CD4-positive, CD25-positive, alpha-beta regulatory T cell (primary cell): ENCODE measurements at regions not wholly inside any gene's neighbourhood (a gene's known extent, or its start where the extent isn't known, plus 50 kb on each side); places are given as distances from the start of the nearest gene placed in this dataset.

ENCODE experiments used
- ATAC-seq, 2 donors: fragments of 150-1000 bp; cut with Tn5 transposase; one replicate each; pipeline ENCODE4 v1.10.0; 2021; ENCODE audit warnings: low read depth in 2 of 2, moderate number of reproducible peaks in 2 of 2, moderate library complexity in 1 of 2
- DNase-seq, 3 donors: peaks; one replicate each; pipeline versions ENCODE4 v3.0.0 to v3.0.0-alpha.2; 2012 to 2022; ENCODE audit warnings: mixed read lengths in 1 of 3
- H3K27ac ChIP-seq: one replicate; pipeline ENCODE4 v1.7.0; 2013; ENCODE audit warnings: mild to moderate bottlenecking, low read length; ENCODE audit not compliant: insufficient read depth, poor library complexity, severe bottlenecking
- H3K27me3 ChIP-seq: one replicate; pipeline ENCODE4 v1.7.0; 2013; ENCODE audit warnings: low read length; ENCODE audit not compliant: control insufficient read depth, insufficient read depth
- H3K36me3 ChIP-seq: one replicate; pipeline ENCODE4 v1.7.0; 2013; ENCODE audit warnings: mild to moderate bottlenecking, low read length, moderate library complexity; ENCODE audit not compliant: control insufficient read depth, insufficient read depth
- H3K4me1 ChIP-seq: 2 replicates; pipeline ENCODE4 v1.7.0; 2013; ENCODE audit warnings: mild to moderate bottlenecking, low read length; ENCODE audit not compliant: insufficient read depth, control insufficient read depth, poor library complexity, severe bottlenecking
- H3K4me3 ChIP-seq: one replicate; pipeline ENCODE4 v1.7.0; 2013; ENCODE audit warnings: low read depth, mild to moderate bottlenecking, low read length, moderate library complexity
- H3K9me3 ChIP-seq, 2 experiments: 1 replicate in 1 of 2; 2 replicates in 1 of 2; pipeline ENCODE4 v1.7.0; 2013; ENCODE audit warnings: low read length in 2 of 2, mild to moderate bottlenecking in 1 of 2, moderate library complexity in 1 of 2; ENCODE audit not compliant: control insufficient read depth in 2 of 2
- H3K27ac Mint-ChIP-seq, 3 donors: one replicate each; pipeline ENCODE4 v1.8.0; 2020 to 2022; ENCODE audit warnings: mild to moderate bottlenecking in 3 of 3, mixed read lengths in 3 of 3, moderate library complexity in 2 of 3
- H3K27me3 Mint-ChIP-seq: one replicate; pipeline ENCODE4 v1.8.0; 2022; ENCODE audit warnings: mild to moderate bottlenecking, mixed read lengths
- H3K36me3 Mint-ChIP-seq: one replicate; pipeline ENCODE4 v1.8.0; 2020; ENCODE audit warnings: mixed read lengths
- H3K4me1 Mint-ChIP-seq, 4 donors: one replicate each; pipeline ENCODE4 v1.8.0; 2020 to 2022; ENCODE audit warnings: mixed read lengths in 4 of 4, mild to moderate bottlenecking in 1 of 4
- H3K4me3 Mint-ChIP-seq, 4 donors: one replicate each; pipeline ENCODE4 v1.8.0; 2020 to 2022; ENCODE audit warnings: mild to moderate bottlenecking in 4 of 4, mixed read lengths in 4 of 4, moderate library complexity in 3 of 4
- H3K9me3 Mint-ChIP-seq, 7 donors: one replicate each; pipeline ENCODE4 v1.8.0; 2020 to 2022; ENCODE audit warnings: mixed read lengths in 7 of 7, mild to moderate bottlenecking in 3 of 7, moderate library complexity in 2 of 7

DNA sequence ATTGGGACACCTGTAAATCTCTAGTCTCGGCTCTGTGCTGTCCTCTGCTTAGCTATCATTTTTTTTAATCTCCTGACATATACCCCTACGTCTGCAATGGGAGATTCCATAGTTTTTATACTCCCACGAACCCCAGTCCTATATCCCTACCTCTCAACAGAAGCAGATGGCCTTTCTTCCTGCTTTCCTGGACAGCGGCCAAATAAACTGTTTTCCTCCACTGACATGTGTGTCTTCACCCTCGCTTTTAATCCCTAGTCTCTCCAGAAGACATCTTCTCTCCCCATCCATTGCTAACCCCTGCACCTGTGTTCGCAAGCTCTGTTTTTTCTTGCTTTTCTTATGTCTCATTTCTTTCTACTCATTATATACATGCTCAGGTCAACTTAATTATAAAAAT is 395.4 kb downstream of the EPHA4 start:
- no peaks in the 10 kb centered on the region for H3K9me3 ChIP-seq
- H3K4me3 ChIP-seq = no peak overlapping the region
- H3K4me1 ChIP-seq = no peaks in the 10 kb centered on the region
- no peak overlapping the region for H3K27ac Mint-ChIP-seq
- H3K36me3 ChIP-seq = no peaks in the 10 kb centered on the region
- no peak overlapping the region for H3K4me3 Mint-ChIP-seq
- no peaks in the 10 kb centered on the region for H3K27me3 Mint-ChIP-seq
- H3K4me1 Mint-ChIP-seq = no peaks in the 10 kb centered on the region
- H3K9me3 Mint-ChIP-seq = peaks cover 0 to 6% (median 0%) of the 10 kb centered on the region in 7 donors
- ATAC-seq (no peak), DNase-seq (no peak)
- no peaks in the 10 kb centered on the region for H3K27me3 ChIP-seq
- no peaks in the 10 kb centered on the region for H3K36me3 Mint-ChIP-seq
- no peak overlapping the region for H3K27ac ChIP-seq

DNA sequence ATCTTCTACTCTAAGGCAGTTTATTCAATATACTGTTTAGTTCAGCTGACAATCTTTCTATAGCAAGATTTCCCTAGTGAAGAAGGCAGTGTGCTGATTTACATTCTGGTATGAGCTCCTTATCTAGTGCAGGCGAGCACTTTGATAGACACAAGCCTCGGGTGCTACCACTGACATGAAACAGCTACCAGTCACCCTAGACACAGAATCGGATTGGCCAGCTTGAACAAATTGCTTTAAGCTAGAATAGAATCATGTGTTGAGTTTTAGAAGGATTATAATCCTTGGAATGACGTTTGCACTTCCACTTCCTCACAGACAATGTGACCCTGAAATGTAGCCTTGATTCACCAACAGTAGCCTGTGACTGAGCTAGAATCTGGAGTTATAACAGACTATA is 394.0 kb downstream of the EPHA4 start:
- Mint-ChIP-seq H3K4me3 (no peak overlapping the region), H3K9me3 (peaks cover 0 to 6% (median 0%) of the 10 kb centered on the region in 7 donors), H3K36me3 (no peaks in the 10 kb centered on the region), H3K27ac (no peak overlapping the region), H3K27me3 (no peaks in the 10 kb centered on the region), H3K4me1 (no peaks in the 10 kb centered on the region)
- DNase-seq (no peak), ATAC-seq (no peak)
- H3K27ac ChIP-seq = no peak overlapping the region
- H3K4me3 ChIP-seq = no peak overlapping the region
- H3K36me3 ChIP-seq = no peaks in the 10 kb centered on the region
- no peaks in the 10 kb centered on the region for H3K27me3 ChIP-seq
- no peaks in the 10 kb centered on the region for H3K9me3 ChIP-seq
- no peaks in the 10 kb centered on the region for H3K4me1 ChIP-seq

- Mint-ChIP-seq H3K27me3 (peaks cover 6% of the 10 kb centered on the region), H3K4me1 (no peaks in the 10 kb centered on the region), H3K4me3 (no peak overlapping the region), H3K9me3 (peaks cover 0 to 2% (median 0%) of the 10 kb centered on the region in 7 donors), H3K36me3 (no peaks in the 10 kb centered on the region), H3K27ac (no peak overlapping the region)
- Histone ChIP-seq H3K27ac (no peak overlapping the region), H3K4me3 (no peak overlapping the region), H3K4me1 (no peaks in the 10 kb centered on the region), H3K36me3 (no peaks in the 10 kb centered on the region), H3K27me3 (peaks cover 3% of the 10 kb centered on the region), H3K9me3 (no peaks in the 10 kb centered on the region)
- ATAC-seq = no peak
- DNase-seq = no peak
Observed at GRCh38 chr2:221186873-221187272, 385.2 kb downstream of the EPHA4 start.

DNA sequence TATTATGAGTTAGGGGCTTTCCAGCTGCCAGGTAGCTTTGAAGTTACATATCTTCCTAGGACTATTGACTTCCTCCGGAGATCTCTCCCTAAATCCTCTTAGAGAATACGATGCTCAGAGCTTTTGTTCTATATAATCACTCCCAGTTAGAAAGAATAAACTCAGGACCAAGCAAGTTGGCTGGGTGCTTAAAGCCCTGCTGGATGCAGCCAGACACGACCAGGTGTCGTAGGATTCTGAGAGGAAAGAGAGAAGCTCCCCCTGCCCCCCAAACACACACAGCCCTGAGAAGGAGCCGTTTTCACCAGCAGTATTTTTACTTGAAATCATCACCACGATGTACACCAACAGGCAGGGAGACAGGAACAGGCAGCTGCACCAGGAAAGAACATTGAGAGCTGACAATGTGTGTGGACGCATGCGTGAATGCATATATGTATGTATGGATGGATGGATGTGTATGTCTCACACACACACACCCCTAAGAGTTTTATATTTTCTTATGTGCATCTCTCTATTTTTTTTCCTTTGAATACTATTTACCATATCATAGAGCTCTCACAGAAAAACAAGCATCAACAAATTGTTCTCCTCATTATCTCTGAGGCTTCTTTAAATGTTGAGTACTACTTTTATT is 382.6 kb downstream of the EPHA4 start:
- ATAC-seq (no peak), DNase-seq (no peak)
- Histone ChIP-seq H3K27me3 (peaks cover 3% of the 10 kb centered on the region), H3K27ac (no peak overlapping the region), H3K4me3 (no peak overlapping the region), H3K4me1 (no peaks in the 10 kb centered on the region), H3K36me3 (no peaks in the 10 kb centered on the region), H3K9me3 (no peaks in the 10 kb centered on the region)
- Mint-ChIP-seq H3K4me3 (no peak overlapping the region), H3K27me3 (peaks cover 6% of the 10 kb centered on the region), H3K36me3 (no peaks in the 10 kb centered on the region), H3K4me1 (no peaks in the 10 kb centered on the region), H3K27ac (no peak overlapping the region), H3K9me3 (peaks cover 0 to 2% (median 0%) of the 10 kb centered on the region in 7 donors)

- DNase-seq (no peak), ATAC-seq (no peak)
- Histone ChIP-seq H3K9me3 (no peaks in the 10 kb centered on the region), H3K27ac (no peak overlapping the region), H3K4me3 (no peak overlapping the region), H3K36me3 (no peaks in the 10 kb centered on the region), H3K4me1 (no peaks in the 10 kb centered on the region), H3K27me3 (no peaks in the 10 kb centered on the region)
- peaks cover 0 to 2% (median 0%) of the 10 kb centered on the region in 7 donors for H3K9me3 Mint-ChIP-seq
- H3K4me3 Mint-ChIP-seq = no peak overlapping the region
- H3K4me1 Mint-ChIP-seq = peaks cover 0 to 4% (median 0%) of the 10 kb centered on the region in 4 donors
- no peaks in the 10 kb centered on the region for H3K36me3 Mint-ChIP-seq
- no peak overlapping the region for H3K27ac Mint-ChIP-seq
- no peaks in the 10 kb centered on the region for H3K27me3 Mint-ChIP-seq
Observed at GRCh38 chr2:221195829-221196228, 376.3 kb downstream of the EPHA4 start.

DNA sequence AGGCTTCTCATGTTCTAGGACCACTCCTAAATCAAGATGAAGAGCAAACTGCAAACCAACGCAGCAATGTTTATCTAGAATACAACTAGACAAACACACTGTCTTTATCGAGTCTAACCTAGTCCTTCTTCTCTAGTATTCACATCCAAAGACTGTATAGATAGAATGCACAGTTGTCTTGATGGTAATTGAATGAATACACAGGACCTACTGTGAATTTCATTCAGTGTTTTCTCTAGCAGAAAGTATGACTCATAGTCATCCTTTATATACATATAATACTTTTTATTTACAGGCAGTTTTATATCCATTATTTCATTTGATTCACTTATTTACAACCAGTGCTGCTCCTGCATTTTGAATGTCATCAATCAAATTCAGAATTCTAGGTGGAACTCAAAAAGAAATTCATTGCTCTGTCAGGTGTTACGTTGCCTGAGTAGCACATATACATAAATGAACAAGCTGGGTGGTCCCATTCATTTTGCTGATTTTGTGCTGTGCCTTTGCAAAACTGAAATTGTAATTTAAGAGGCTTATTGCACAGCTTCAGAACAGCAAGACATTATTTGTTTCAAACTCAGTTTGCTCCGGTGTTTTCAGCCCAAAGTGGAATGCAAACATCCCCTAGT is 374.8 kb downstream of the EPHA4 start:
- H3K27ac Mint-ChIP-seq = no peak overlapping the region

DNA sequence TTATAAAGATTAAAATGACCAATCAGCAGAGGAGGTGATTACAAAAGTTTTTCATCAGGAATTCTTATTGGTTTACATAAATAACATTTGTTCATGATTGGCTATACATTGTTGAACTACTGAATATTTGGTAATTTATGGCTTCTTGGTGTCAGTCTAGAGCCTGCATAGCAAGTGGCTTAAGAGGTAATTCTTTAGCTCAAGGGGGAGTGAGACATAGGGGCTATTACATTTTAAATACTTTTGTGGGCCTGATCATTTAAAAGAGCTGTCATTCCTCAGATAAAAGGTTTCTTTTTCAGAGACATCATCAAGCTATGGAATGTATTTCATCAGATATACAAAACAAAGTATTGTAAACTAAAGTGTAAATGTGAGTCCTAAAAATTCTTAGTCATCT is 373.8 kb downstream of the EPHA4 start:
- H3K4me1 Mint-ChIP-seq = peaks cover 0 to 4% (median 0%) of the 10 kb centered on the region in 4 donors
- H3K27ac Mint-ChIP-seq = no peak overlapping the region
- no peak for DNase-seq

More for the DNA sequence above, 374.8 kb downstream of the EPHA4 start:
- H3K9me3 Mint-ChIP-seq = peaks cover 0 to 2% (median 0%) of the 10 kb centered on the region in 7 donors
- H3K36me3 Mint-ChIP-seq = no peaks in the 10 kb centered on the region
- H3K4me1 ChIP-seq = no peaks in the 10 kb centered on the region
- H3K27ac ChIP-seq = no peak overlapping the region
- no peaks in the 10 kb centered on the region for H3K9me3 ChIP-seq
- ATAC-seq (no peak), DNase-seq (no peak)
- H3K36me3 ChIP-seq = no peaks in the 10 kb centered on the region
- no peaks in the 10 kb centered on the region for H3K27me3 Mint-ChIP-seq
- no peak overlapping the region for H3K4me3 ChIP-seq
- H3K27me3 ChIP-seq = no peaks in the 10 kb centered on the region
- no peak overlapping the region for H3K4me3 Mint-ChIP-seq
- peaks cover 0 to 4% (median 0%) of the 10 kb centered on the region in 4 donors for H3K4me1 Mint-ChIP-seq

More for the DNA sequence above, 373.8 kb downstream of the EPHA4 start:
- H3K4me3 Mint-ChIP-seq = no peak overlapping the region
- H3K27me3 ChIP-seq = peaks cover 1% of the 10 kb centered on the region
- H3K4me1 ChIP-seq = no peaks in the 10 kb centered on the region
- no peaks in the 10 kb centered on the region for H3K9me3 ChIP-seq
- no peaks in the 10 kb centered on the region for H3K36me3 Mint-ChIP-seq
- peaks cover 0 to 2% (median 0%) of the 10 kb centered on the region in 7 donors for H3K9me3 Mint-ChIP-seq
- H3K4me3 ChIP-seq = no peak overlapping the region
- H3K36me3 ChIP-seq = no peaks in the 10 kb centered on the region
- no peaks in the 10 kb centered on the region for H3K27me3 Mint-ChIP-seq
- ATAC-seq = no peak
- no peak overlapping the region for H3K27ac ChIP-seq
